ENCODE measurements at regions not wholly inside any gene's neighbourhood (a gene's known extent, or its start where the extent isn't known, plus 50 kb on each side); places are given as distances from the start of the nearest gene placed in this dataset.

DNA sequence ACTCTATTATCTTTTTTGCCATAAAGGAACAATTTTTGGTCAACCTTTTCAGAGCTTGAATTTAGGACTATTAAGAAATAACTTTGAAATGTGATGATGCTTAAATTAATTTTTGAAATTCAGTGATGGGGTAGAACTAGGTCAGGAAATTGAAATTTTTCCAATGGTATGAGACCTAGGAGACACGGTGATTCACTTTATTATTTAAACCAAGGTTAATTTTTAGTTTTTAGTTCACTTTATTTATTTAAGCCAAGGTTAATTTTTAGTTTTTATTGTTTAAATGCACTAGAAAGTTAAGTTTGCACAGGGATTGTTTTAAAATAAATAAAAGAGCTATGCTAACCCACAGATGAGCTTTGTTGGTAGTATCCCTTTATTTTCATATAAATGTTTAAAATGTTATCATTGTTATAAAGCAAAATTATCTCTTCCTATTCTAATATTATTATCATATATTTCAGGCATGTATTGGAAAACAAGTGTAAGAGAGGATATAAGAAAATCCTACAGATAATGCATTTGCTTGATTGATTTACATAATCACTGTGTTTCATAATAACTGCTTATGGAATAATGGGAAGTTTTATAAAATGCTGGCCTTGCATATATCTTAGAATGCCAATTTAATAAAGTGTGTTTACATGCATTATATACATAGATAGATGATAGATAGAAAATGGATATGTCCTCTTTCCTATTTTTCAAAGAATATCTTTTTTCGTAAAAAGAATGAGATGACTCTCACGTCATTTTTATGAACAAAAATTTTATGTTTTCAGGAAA is 163.6 kb downstream of the HGF start:
- Histone ChIP-seq H3K4me1 (ENCODE audit: low read depth) (no peaks in the 10 kb centered on the region), H3K9me3 (no peaks in the 10 kb centered on the region), H3K4me3 (no peak overlapping the region), H3K36me3 (ENCODE audit: low read depth) (no peaks in the 10 kb centered on the region)
- ATAC-seq (no peak), DNase-seq (no peak)
- intact Hi-C loops (cut with DNase I, micrococcal nuclease), result no loop called here
- TF ChIP-seq, protein P1, sequence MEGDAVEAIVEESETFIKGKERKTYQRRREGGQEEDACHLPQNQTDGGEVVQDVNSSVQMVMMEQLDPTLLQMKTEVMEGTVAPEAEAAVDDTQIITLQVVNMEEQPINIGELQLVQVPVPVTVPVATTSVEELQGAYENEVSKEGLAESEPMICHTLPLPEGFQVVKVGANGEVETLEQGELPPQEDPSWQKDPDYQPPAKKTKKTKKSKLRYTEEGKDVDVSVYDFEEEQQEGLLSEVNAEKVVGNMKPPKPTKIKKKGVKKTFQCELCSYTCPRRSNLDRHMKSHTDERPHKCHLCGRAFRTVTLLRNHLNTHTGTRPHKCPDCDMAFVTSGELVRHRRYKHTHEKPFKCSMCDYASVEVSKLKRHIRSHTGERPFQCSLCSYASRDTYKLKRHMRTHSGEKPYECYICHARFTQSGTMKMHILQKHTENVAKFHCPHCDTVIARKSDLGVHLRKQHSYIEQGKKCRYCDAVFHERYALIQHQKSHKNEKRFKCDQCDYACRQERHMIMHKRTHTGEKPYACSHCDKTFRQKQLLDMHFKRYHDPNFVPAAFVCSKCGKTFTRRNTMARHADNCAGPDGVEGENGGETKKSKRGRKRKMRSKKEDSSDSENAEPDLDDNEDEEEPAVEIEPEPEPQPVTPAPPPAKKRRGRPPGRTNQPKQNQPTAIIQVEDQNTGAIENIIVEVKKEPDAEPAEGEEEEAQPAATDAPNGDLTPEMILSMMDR (IDR thresholded peaks at IDR 0.05), result no peak

DNA sequence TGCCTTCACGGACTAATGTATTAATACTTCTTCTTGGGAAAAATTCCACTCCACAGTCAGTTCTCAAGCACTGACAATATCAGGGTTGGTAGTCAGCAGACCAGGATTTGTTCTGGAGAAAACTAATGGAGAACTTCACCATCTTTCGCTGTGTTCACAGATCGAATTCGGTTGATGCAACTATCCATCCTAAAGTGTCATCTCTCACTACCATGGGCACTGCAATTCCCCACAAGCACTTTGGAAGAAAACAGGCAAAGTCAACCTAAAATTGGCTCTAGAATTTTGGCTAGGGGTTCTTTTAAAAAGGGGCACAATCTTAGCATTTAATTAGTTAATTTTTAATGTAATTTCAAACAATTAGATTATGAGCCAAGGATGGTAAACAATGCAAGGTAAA is 164.4 kb downstream of the HGF start:
- H3K36me3 ChIP-seq (ENCODE audit: low read depth), result no peaks in the 10 kb centered on the region
- H3K4me1 ChIP-seq (ENCODE audit: low read depth), result no peaks in the 10 kb centered on the region
- no peaks in the 10 kb centered on the region for H3K9me3 ChIP-seq
- no peak overlapping the region for H3K4me3 ChIP-seq
- intact Hi-C loops (cut with DNase I, micrococcal nuclease), result no loop called here
- ATAC-seq (no peak), DNase-seq (no peak)
- TF ChIP-seq, protein P1 (IDR thresholded peaks at IDR 0.05), result no peak

DNA sequence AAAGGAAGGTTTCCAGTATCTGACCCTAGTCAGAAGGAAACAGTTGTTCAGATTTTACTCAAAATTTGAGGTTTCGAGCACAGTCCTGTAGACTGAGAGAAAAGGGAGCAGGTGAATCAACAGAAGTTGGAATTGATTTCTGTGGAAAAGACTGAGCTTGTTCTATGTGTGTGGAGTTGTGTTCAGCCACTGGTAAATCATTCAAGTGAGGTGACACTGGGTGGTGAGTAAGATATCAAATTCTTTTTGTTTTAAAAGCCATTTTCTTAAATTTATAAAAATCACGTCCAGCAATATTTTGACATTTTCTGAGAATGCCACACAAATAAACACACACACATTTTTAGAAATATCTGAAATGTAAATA is 165.1 kb downstream of the HGF start:
- intact Hi-C loops (cut with DNase I, micrococcal nuclease), result no loop called here
- Histone ChIP-seq H3K4me1 (ENCODE audit: low read depth) (no peaks in the 10 kb centered on the region), H3K9me3 (no peaks in the 10 kb centered on the region), H3K36me3 (ENCODE audit: low read depth) (no peaks in the 10 kb centered on the region), H3K4me3 (no peak overlapping the region)
- DNase-seq (no peak), ATAC-seq (no peak)
- TF ChIP-seq, protein P1 (IDR thresholded peaks at IDR 0.05), result no peak

DNA sequence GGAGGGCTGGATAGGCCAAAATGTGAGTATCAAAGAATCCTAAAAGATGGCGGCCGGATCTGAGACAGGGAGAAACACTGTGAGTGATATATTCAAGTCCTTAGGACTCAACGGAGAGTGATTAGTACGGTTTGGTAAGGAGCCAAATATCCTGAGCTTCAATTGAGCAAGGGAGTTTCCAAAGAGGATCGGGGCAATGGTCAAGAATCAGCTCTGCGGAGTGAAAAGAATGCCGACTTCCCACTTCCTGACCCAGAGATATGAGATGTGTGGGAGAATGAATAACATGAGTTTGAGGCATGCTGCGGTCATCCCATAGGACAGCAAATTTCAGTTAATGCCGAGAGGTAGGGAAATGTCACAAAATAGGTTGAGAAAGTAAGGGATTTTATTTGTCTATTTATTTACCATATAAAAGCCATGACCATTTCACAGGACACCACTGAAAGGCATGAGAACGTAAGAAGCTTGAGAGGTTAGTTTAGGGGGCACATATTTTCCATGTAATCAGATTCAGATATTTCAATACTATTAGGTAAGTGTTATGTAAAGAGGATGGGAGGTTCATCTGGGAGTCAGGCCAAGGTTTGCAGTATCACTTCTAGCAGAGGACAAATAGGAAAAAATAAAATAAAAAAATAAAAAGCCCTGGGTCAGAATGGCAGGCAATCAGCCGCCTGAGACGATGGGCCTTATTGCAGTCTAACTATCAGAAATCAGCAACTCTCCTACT is 165.6 kb downstream of the HGF start:
- intact Hi-C loops (cut with DNase I, micrococcal nuclease), result no loop called here
- TF ChIP-seq, protein P1 (IDR thresholded peaks at IDR 0.05), result no peak
- Histone ChIP-seq H3K36me3 (ENCODE audit: low read depth) (no peaks in the 10 kb centered on the region), H3K9me3 (no peaks in the 10 kb centered on the region), H3K4me1 (ENCODE audit: low read depth) (no peaks in the 10 kb centered on the region), H3K4me3 (no peak overlapping the region)
- DNase-seq, result no peak
- no peak for ATAC-seq

DNA sequence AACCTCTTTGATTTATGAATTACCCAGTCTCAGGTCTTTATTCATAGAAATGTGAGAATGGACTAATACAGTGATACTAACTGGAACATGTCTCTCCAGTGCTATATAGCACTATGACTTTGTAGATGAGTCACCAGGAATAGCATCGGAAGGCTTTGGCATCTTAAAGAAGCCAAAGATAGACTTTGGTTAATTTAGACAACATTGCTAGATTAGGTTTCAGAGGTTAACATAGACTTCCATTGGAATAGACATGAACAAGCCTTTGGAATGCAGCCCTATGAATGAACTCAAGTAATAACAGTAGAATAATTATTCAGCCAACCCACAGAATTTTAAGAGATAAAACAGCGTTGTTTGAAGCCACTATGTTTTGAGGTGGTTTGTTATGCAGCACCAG is 169.2 kb downstream of the HGF start:
- Histone ChIP-seq H3K4me3 (no peak overlapping the region), H3K9me3 (no peaks in the 10 kb centered on the region), H3K36me3 (ENCODE audit: low read depth) (no peaks in the 10 kb centered on the region), H3K4me1 (ENCODE audit: low read depth) (no peaks in the 10 kb centered on the region)
- intact Hi-C loops (cut with DNase I, micrococcal nuclease), result no loop called here
- TF ChIP-seq, protein P1 (IDR thresholded peaks at IDR 0.05), result no peak
- DNase-seq (no peak), ATAC-seq (no peak)
